Esophagus squamous epithelium (tissue), 5 donors: ENCODE measurements at regions not wholly inside any gene's neighbourhood (a gene's known extent, or its start where the extent isn't known, plus 50 kb on each side); places are given as distances from the start of the nearest gene placed in this dataset.

ENCODE experiments used
- DNase-seq: peaks from one replicate; lab custom pipeline; 2025; lab: John Stamatoyannopoulos, UW
- H3K27ac ChIP-seq, 4 donors: fragments of 200-600 bp; sonication (generic); one replicate each; pipeline ENCODE4 v1.5.1; 2016 to 2019; ENCODE audit warnings: mild to moderate bottlenecking in 1 of 4
- H3K27me3 ChIP-seq, 4 donors: fragments of 200-600 bp; sonication (generic); 1 replicate in 3 of 4; 2 replicates in 1 of 4; pipeline versions ENCODE4 v1.5.1 to v1.6.0; 2017 to 2021; ENCODE audit warnings: antibody characterized with exemption in 1 of 4
- H3K36me3 ChIP-seq, 3 donors: fragments of 200-600 bp; sonication (generic); one replicate each; pipeline ENCODE4 v1.5.1; 2016 to 2019
- H3K4me1 ChIP-seq, 3 donors: fragments of 200-600 bp; sonication (generic); one replicate each; pipeline ENCODE4 v1.5.1; 2017 to 2019
- H3K4me3 ChIP-seq, 4 donors: fragments of 200-600 bp; sonication (generic); 1 replicate in 3 of 4; 2 replicates in 1 of 4; pipeline ENCODE4 v1.5.1; 2016 to 2019; ENCODE audit warnings: mild to moderate bottlenecking in 2 of 4, moderate library complexity in 1 of 4
- H3K9me3 ChIP-seq, 3 donors: fragments of 200-600 bp; sonication (generic); one replicate each; pipeline ENCODE4 v1.5.1; 2016 to 2019
- CTCF ChIP-seq, 6 experiments: fragments of 450-650 bp in 4 of 6; fragments of 200-600 bp in 2 of 6; sonication (generic) in 2 of 6; IDR thresholded peaks; one replicate each; pipeline ENCODE4 v1.5.1; 2016 to 2019; ENCODE audit warnings: antibody characterized with exemption in 6 of 6, mild to moderate bottlenecking in 4 of 6, moderate library complexity in 4 of 6
- POLR2A ChIP-seq, 4 donors: fragments of 450-650 bp; IDR thresholded peaks; one replicate each; pipeline ENCODE4 v1.6.1; 2017; ENCODE audit warnings: antibody characterized with exemption in 4 of 4, mild to moderate bottlenecking in 4 of 4, moderate library complexity in 3 of 4
- WGBS, 2 donors: methylation state at CpG; one replicate each; pipeline ENCODE4 v1.1.5; 2018; 5-methylcytosine and 5-hydroxymethylcytosine counted together
- intact Hi-C: fragments of 100-400 bp; cut with DNase I; formaldehyde crosslinking; loops from one replicate; pipeline ENCODE4 v1.15.0; 2022
- donor health status: DM: yes; HTN: yes; CAD: no.

DNA sequence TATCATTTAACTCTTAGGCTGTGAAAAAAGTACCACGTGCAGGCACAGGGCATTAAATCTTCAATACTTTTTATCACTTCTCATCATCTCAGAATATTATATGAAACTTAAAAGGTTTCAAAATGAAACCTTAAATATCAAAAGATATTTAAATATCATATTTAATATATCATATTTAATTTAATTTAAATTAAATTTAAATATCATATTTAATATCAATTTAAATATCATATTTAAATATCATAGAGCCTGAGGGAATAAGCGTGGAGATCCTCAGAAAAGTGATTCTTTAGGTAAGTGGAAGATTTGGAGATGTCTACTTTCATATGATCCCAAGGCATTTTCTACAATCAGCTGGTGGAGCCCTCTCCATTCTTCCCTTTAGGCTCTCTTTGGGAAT, 716.6 kb downstream of the OTOL1 start:
- no peak overlapping the region for H3K4me3 ChIP-seq
- TF ChIP-seq CTCF (IDR thresholded peaks at IDR 0.05) = no peak
- no peak for TF ChIP-seq POLR2A (IDR thresholded peaks at IDR 0.05)
- intact Hi-C loops = no loop called here
- WGBS, 2 donors = 76 to 78% methylated on average over 2 of the region's 2 CpGs
- no peaks in the 10 kb centered on the region for H3K9me3 ChIP-seq
- no peak overlapping the region for H3K27ac ChIP-seq
- no peaks in the 10 kb centered on the region for H3K36me3 ChIP-seq
- no peaks in the 10 kb centered on the region for H3K4me1 ChIP-seq
- no peak for DNase-seq
- H3K27me3 ChIP-seq = no peaks in the 10 kb centered on the region

DNA sequence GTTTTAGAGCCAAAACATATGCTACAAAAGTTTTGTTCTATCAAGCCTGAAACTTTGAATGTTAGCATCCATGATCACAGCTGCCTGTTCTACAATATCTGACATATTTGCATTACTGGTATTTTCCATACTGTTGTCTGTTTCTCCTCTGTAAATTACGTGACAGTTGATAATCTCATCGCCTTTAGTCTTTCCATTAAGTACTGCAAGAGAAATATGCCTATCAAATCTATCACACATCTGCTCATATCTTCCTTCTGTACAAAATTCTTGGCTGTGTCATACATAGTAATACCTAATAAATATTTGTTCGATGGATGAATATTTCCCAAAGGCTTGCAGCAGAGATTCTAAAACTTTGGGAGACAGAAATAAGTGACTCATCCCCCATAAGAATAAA, 717.3 kb downstream of the OTOL1 start:
- Histone ChIP-seq H3K4me3 (no peak overlapping the region), H3K4me1 (no peaks in the 10 kb centered on the region), H3K9me3 (no peaks in the 10 kb centered on the region), H3K36me3 (no peaks in the 10 kb centered on the region), H3K27me3 (no peaks in the 10 kb centered on the region), H3K27ac (no peak overlapping the region)
- intact Hi-C loops = no loop called here
- WGBS, 2 donors = 69 to 73% methylated on average over 3 of the region's 3 CpGs
- no peak for TF ChIP-seq CTCF (IDR thresholded peaks at IDR 0.05)
- DNase-seq = no peak

GRCh38 chr3:162217647-162218046, 721.0 kb downstream of the OTOL1 start:
- no peaks in the 10 kb centered on the region for H3K4me1 ChIP-seq
- H3K27me3 ChIP-seq = no peaks in the 10 kb centered on the region
- no peak overlapping the region for H3K27ac ChIP-seq
- no peak for DNase-seq
- no peaks in the 10 kb centered on the region for H3K9me3 ChIP-seq
- TF ChIP-seq POLR2A (IDR thresholded peaks at IDR 0.05) (no peak), CTCF (IDR thresholded peaks at IDR 0.05) (no peak)
- intact Hi-C loops = no loop called here
- no peaks in the 10 kb centered on the region for H3K36me3 ChIP-seq
- WGBS, 2 donors = 11% methylated on average over 1 of the region's 1 CpG; no CpG with 5 or more reads in 1 of the 2 donors
- no peak overlapping the region for H3K4me3 ChIP-seq

GRCh38 chr3:162218479-162218878, 721.9 kb downstream of the OTOL1 start:
- H3K27me3 ChIP-seq = no peaks in the 10 kb centered on the region

DNA sequence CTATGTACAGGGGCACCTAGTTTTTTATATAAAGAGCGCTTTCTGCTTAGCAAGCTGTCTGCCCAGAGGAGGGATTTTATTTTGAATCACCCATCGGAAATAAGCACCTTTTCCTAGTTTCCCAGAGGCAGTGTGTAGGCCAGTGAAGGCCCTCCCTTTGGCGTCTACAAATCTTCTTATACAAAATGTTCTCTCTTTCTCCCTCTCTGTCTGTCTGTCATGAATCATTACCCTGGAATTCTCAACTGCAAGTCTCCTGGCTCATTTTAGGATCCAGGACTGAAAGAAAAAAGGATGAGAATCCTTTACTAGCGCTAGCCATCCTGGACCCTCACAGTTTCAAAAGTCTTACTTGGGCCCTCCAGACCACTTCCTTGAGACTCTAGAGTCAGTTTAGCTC, 728.1 kb downstream of the OTOL1 start:
- no peak overlapping the region for H3K4me3 ChIP-seq
- TF ChIP-seq POLR2A (IDR thresholded peaks at IDR 0.05) (no peak), CTCF (IDR thresholded peaks at IDR 0.05) (no peak)
- WGBS, 2 donors = 86 to 100% methylated on average over 4 of the region's 4 CpGs
- no peak overlapping the region for H3K27ac ChIP-seq
- no peaks in the 10 kb centered on the region for H3K9me3 ChIP-seq
- no peaks in the 10 kb centered on the region for H3K27me3 ChIP-seq
- H3K36me3 ChIP-seq = no peaks in the 10 kb centered on the region
- no peak for DNase-seq
- no peaks in the 10 kb centered on the region for H3K4me1 ChIP-seq
- intact Hi-C loops = no loop called here

More at GRCh38 chr3:162218479-162218878, 721.9 kb downstream of the OTOL1 start:
- Histone ChIP-seq H3K36me3 (no peaks in the 10 kb centered on the region), H3K4me1 (no peaks in the 10 kb centered on the region), H3K27ac (no peak overlapping the region), H3K4me3 (no peak overlapping the region), H3K9me3 (no peaks in the 10 kb centered on the region)
- no peak for DNase-seq
- 72 to 83% methylated on average over 4 of the region's 4 CpGs for WGBS, 2 donors
- TF ChIP-seq POLR2A (IDR thresholded peaks at IDR 0.05) (no peak), CTCF (IDR thresholded peaks at IDR 0.05) (no peak)
- intact Hi-C loops = no loop called here
